Loucy (cell line): ENCODE measurements at regions not wholly inside any gene's neighbourhood (a gene's known extent, or its start where the extent isn't known, plus 50 kb on each side); places are given as distances from the start of the nearest gene placed in this dataset.

Experiments used
- CTCF ChIP-seq: fragments of 200-600 bp; sonication (generic); conservative IDR thresholded peaks from 2 replicates; pipeline ENCODE4 v1.5.1; 2014; ENCODE audit warnings: mild to moderate bottlenecking, antibody characterized with exemption, low read length
- EZH2phosphoT487 ChIP-seq: fragments of 200-600 bp; IDR thresholded peaks from 2 replicates; pipeline ENCODE4 v1.6.1; 2018; ENCODE audit warnings: antibody characterized with exemption, mild to moderate bottlenecking, moderate library complexity, borderline replicate concordance

DNA sequence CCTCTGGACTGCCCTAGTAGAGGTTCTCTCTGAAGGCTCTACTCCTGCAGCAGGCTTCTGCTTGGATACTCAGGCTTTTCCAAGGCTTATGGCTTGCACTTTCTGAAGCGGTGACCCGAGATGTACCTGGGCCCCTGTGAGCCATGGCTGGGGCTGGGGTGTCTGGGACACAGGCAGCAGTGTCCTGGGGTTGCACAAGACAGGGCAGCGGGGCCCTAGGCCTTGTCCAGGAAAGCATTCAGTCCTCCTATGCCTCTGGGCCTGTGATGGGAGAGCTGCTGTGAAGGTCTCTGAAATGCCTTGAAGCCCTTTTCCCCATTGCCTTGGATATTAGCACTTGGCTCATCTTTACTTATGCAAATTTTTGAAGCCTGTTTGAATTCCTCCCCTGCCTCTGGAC is 192.2 kb downstream of the YTHDC2 start:
- TF ChIP-seq CTCF (no peak), EZH2phosphoT487 (no peak)
